ENCODE measurements at regions not wholly inside any gene's neighbourhood (a gene's known extent, or its start where the extent isn't known, plus 50 kb on each side); places are given as distances from the start of the nearest gene placed in this dataset.

GRCh38 chr2:3116371-3116770 is 261.2 kb downstream of the EIPR1 start:
- Histone ChIP-seq H3K27me3 (replicated peaks in 1 of 4; ENCODE audit: control insufficient read depth in 3 of 4, extremely low read depth in 1 of 4, insufficient read depth in 3 of 4, low read length in 3 of 4) (no peaks in the 10 kb centered on the region), H3K4me1 (replicated peaks in 1 of 4; ENCODE audit: control insufficient read depth in 3 of 4, insufficient read depth in 4 of 4, low read length in 3 of 4) (peaks cover 0 to 3% (median under 1%) of the 10 kb centered on the region in 4 experiments; a peak in 2 of 7 replicates), H3K4ac (replicated peaks; ENCODE audit: insufficient read length, low read depth, low read length) (no peak overlapping the region), H3K9ac (replicated peaks in 1 of 4; ENCODE audit: extremely low read depth in 1 of 4, low read depth in 3 of 4, low read length in 3 of 4) (no peak overlapping the region), H3K23ac (ENCODE audit: insufficient read length) (no peak overlapping the region), H3K27ac (ENCODE audit: low read depth, low read length) (no peak overlapping the region), H3K4me3 (ENCODE audit: extremely low read depth in 1 of 4, insufficient read depth in 2 of 4, low read depth in 3 of 4, low read length in 4 of 4) (no peak overlapping the region), H3K36me3 (ENCODE audit: control insufficient read depth in 2 of 4, insufficient read depth in 4 of 4, low read length in 3 of 4) (no peaks in the 10 kb centered on the region), H2BK15ac (ENCODE audit: low read length) (no peak overlapping the region), H3K79me1 (ENCODE audit: low read depth, low read length) (no peaks in the 10 kb centered on the region), H3K56ac (replicated peaks; ENCODE audit: insufficient read length, low read depth, low read length) (no peak overlapping the region), H4K5ac (ENCODE audit: insufficient read length, low read depth, low read length) (no peak overlapping the region), H3K23me2 (ENCODE audit: low read depth, low read length) (no peaks in the 10 kb centered on the region), H2BK20ac (ENCODE audit: low read length) (no peak overlapping the region), H4K91ac (replicated peaks; ENCODE audit: insufficient read length, low read length) (no peak overlapping the region), H3K79me2 (ENCODE audit: control insufficient read depth in 1 of 2, insufficient read depth in 2 of 2, low read length in 2 of 2) (no peaks in the 10 kb centered on the region), H3K4me2 (ENCODE audit: insufficient read depth in 1 of 2, low read depth in 2 of 2, low read length in 2 of 2) (no peak overlapping the region), H2BK5ac (ENCODE audit: low read depth, low read length) (no peak overlapping the region), H4K8ac (ENCODE audit: extremely low read depth, insufficient read depth, low read length) (no peak overlapping the region), H2BK120ac (replicated peaks; ENCODE audit: low read depth, low read length) (no peak overlapping the region), H3K9me3 (ENCODE audit: insufficient read depth in 2 of 2, low read depth in 1 of 2, low read length in 1 of 2) (no peaks in the 10 kb centered on the region), H2AK5ac (ENCODE audit: low read depth, low read length) (no peak overlapping the region), H2BK12ac (ENCODE audit: low read depth, low read length) (no peak overlapping the region), H4K20me1 (replicated peaks in 1 of 2; ENCODE audit: control insufficient read depth in 1 of 2, insufficient read depth in 2 of 2, low read length in 2 of 2) (no peaks in the 10 kb centered on the region), H3K14ac (ENCODE audit: insufficient read length) (no peak overlapping the region), H2AFZ (ENCODE audit: low read length) (no peak overlapping the region), H3K18ac (ENCODE audit: extremely low read depth, low read length) (no peak overlapping the region)
- 85% methylated on average over 14 of the region's 14 CpGs; no CpG with 5 or more reads in 1 of the 2 experiments for WGBS, 2 experiments (ENCODE audit: extremely low coverage in 1 of 2, insufficient coverage in 1 of 2, insufficient read length in 1 of 2, insufficient replicate concordance in 2 of 2, low coverage in 1 of 2, low lambda C conversion rate in 2 of 2, missing lambda C conversion rate in 1 of 2)
- ChIA-PET POLR2A (ENCODE audit: partially characterized antibody) (no interaction called here), CTCF (ENCODE audit: partially characterized antibody) (interaction anchor here (1.0 to 1.6 kb wide), 2 partner anchors 9 to 308 kb away, joined by 3 to 4 read pairs; no protein-coding TSS in a partner anchor)
- TF ChIP-seq ZNF274 (IDR thresholded peaks at IDR 0.05; ENCODE audit: borderline replicate concordance, extremely low read depth, low read length) = no peak
- no peak for TF ChIP-seq SIX5 (IDR thresholded peaks at IDR 0.05; ENCODE audit: low read depth, low read length)
- TF ChIP-seq USF2 (IDR thresholded peaks at IDR 0.05; ENCODE audit: low read length) = no peak
- no peak for TF ChIP-seq BRCA1 (IDR thresholded peaks at IDR 0.05; ENCODE audit: low read depth, low read length)
- TF ChIP-seq MAFK (IDR thresholded peaks at IDR 0.05; ENCODE audit: low read depth, low read length) = no peak
- no peak for TF ChIP-seq BCL11A (IDR thresholded peaks at IDR 0.05; ENCODE audit: low read depth in 2 of 2, low read length in 2 of 2)
- no peak for TF ChIP-seq CBX8 (IDR thresholded peaks at IDR 0.05; ENCODE audit: borderline replicate concordance, low read depth, low read length)
- TF ChIP-seq POLR2AphosphoS5 (IDR thresholded peaks at IDR 0.05; ENCODE audit: low read depth, low read length) = no peak
- TF ChIP-seq RXRA (IDR thresholded peaks at IDR 0.05; ENCODE audit: insufficient read depth, low read depth, low read length) = no peak
- no peak for TF ChIP-seq TEAD4 (IDR thresholded peaks at IDR 0.05; ENCODE audit: low read depth, low read length)
- TF ChIP-seq CBX5 (IDR thresholded peaks at IDR 0.05; ENCODE audit: low read depth, low read length) = no peak
- no peak for TF ChIP-seq NANOG (IDR thresholded peaks at IDR 0.05; ENCODE audit: insufficient read depth, low read depth, low read length, poor library complexity, severe bottlenecking)
- no peak for TF ChIP-seq POLR2A (IDR thresholded peaks at IDR 0.05; ENCODE audit: control extremely low read depth in 1 of 2, low read depth in 2 of 2, low read length in 2 of 2)
- FAIRE-seq (no peak), DNase-seq (ENCODE audit: low read depth in 1 of 2, low spot score in 2 of 2) (peak in 1 of 2 experiments; percentile 31)

All from H1 (cell line).